Nephron progenitor cell (in vitro differentiated cells): ENCODE measurements at regions not wholly inside any gene's neighbourhood (a gene's known extent, or its start where the extent isn't known, plus 50 kb on each side); places are given as distances from the start of the nearest gene placed in this dataset.

Experiments used
- DNase-seq: peaks from one replicate; pipeline ENCODE4 v3.0.0; 2021
- H3K27ac Mint-ChIP-seq: 2 replicates; pipeline ENCODE4 v1.8.0; 2021; ENCODE audit warnings: mild to moderate bottlenecking, moderate library complexity, mixed read lengths
- H3K27me3 Mint-ChIP-seq: 2 replicates; pipeline ENCODE4 v1.8.0; 2021; ENCODE audit warnings: mild to moderate bottlenecking, low read depth, mixed read lengths; ENCODE audit not compliant: poor library complexity
- H3K36me3 Mint-ChIP-seq: 2 replicates; pipeline ENCODE4 v1.8.0; 2021; ENCODE audit warnings: low read depth, mixed read lengths
- H3K4me1 Mint-ChIP-seq: 2 replicates; pipeline ENCODE4 v1.8.0; 2021; ENCODE audit warnings: mixed read lengths
- H3K4me3 Mint-ChIP-seq: 2 replicates; pipeline ENCODE4 v1.8.0; 2021; ENCODE audit warnings: mild to moderate bottlenecking, moderate library complexity, mixed read lengths
- H3K9me3 Mint-ChIP-seq: 2 replicates; pipeline ENCODE4 v1.8.0; 2021; ENCODE audit warnings: mild to moderate bottlenecking, moderate library complexity, mixed read lengths
- CTCF ChIP-seq: fragments of 200-600 bp; sonication (generic); IDR thresholded peaks from 2 replicates; pipeline ENCODE4 v1.5.0; 2021; ENCODE audit warnings: antibody characterized with exemption

GRCh38 chr12:58079806-58080205 is 138.4 kb downstream of the ATP23 start:
- H3K4me3 Mint-ChIP-seq, result no peak overlapping the region
- no peaks in the 10 kb centered on the region for H3K36me3 Mint-ChIP-seq

GRCh38 chr12:58081488-58081887 is 140.1 kb downstream of the ATP23 start:
- peaks cover 10% of the 10 kb centered on the region for H3K4me1 Mint-ChIP-seq
- no peaks in the 10 kb centered on the region for H3K9me3 Mint-ChIP-seq
- H3K4me3 Mint-ChIP-seq, result no peak overlapping the region
- no peaks in the 10 kb centered on the region for H3K36me3 Mint-ChIP-seq
- no peak for TF ChIP-seq CTCF
- no peak overlapping the region for H3K27ac Mint-ChIP-seq
- peaks cover 2% of the 10 kb centered on the region for H3K27me3 Mint-ChIP-seq
- no peak for DNase-seq

More at GRCh38 chr12:58079806-58080205, 138.4 kb downstream of the ATP23 start:
- Mint-ChIP-seq H3K27me3 (peaks cover 2% of the 10 kb centered on the region), H3K9me3 (no peaks in the 10 kb centered on the region), H3K4me1 (peaks cover 10% of the 10 kb centered on the region), H3K27ac (peak overlapping the region; percentile 40)
- DNase-seq, result no peak
- no peak for TF ChIP-seq CTCF

GRCh38 chr12:58082996-58083395 is 141.6 kb downstream of the ATP23 start:
- peaks cover 2% of the 10 kb centered on the region for H3K27me3 Mint-ChIP-seq

GRCh38 chr12:58086006-58086405 is 144.6 kb downstream of the ATP23 start:
- no peak for TF ChIP-seq CTCF
- Mint-ChIP-seq H3K27ac (no peak overlapping the region), H3K4me1 (no peaks in the 10 kb centered on the region), H3K4me3 (no peak overlapping the region), H3K9me3 (no peaks in the 10 kb centered on the region), H3K36me3 (no peaks in the 10 kb centered on the region), H3K27me3 (peaks cover 6% of the 10 kb centered on the region)
- DNase-seq, result no peak

More at GRCh38 chr12:58082996-58083395, 141.6 kb downstream of the ATP23 start:
- Mint-ChIP-seq H3K9me3 (no peaks in the 10 kb centered on the region), H3K27ac (peak overlapping the region; percentile 23), H3K4me1 (peaks cover 10% of the 10 kb centered on the region), H3K4me3 (no peak overlapping the region), H3K36me3 (no peaks in the 10 kb centered on the region)
- DNase-seq, result no peak
- no peak for TF ChIP-seq CTCF

GRCh38 chr12:58086930-58087329 is 145.6 kb downstream of the ATP23 start:
- Mint-ChIP-seq H3K27me3 (peaks cover 6% of the 10 kb centered on the region), H3K4me1 (no peaks in the 10 kb centered on the region), H3K36me3 (no peaks in the 10 kb centered on the region), H3K9me3 (no peaks in the 10 kb centered on the region), H3K27ac (no peak overlapping the region), H3K4me3 (no peak overlapping the region)
- TF ChIP-seq CTCF, result no peak
- DNase-seq, result no peak

- no peak overlapping the region for H3K27ac Mint-ChIP-seq
- no peak overlapping the region for H3K4me3 Mint-ChIP-seq
- TF ChIP-seq CTCF, result no peak
- no peaks in the 10 kb centered on the region for H3K4me1 Mint-ChIP-seq
- H3K9me3 Mint-ChIP-seq, result no peaks in the 10 kb centered on the region
- DNase-seq, result no peak
- peaks cover 6% of the 10 kb centered on the region for H3K27me3 Mint-ChIP-seq
- no peaks in the 10 kb centered on the region for H3K36me3 Mint-ChIP-seq
Measured at GRCh38 chr12:58087423-58088127, 146.2 kb downstream of the ATP23 start.
